ENCODE measurements at regions not wholly inside any gene's neighbourhood (a gene's known extent, or its start where the extent isn't known, plus 50 kb on each side); places are given as distances from the start of the nearest gene placed in this dataset.
"Not testable (repeated sequence)": the region's sequence is repeated elsewhere in the genome, so short reads cannot be mapped to it uniquely, and the experiment has no call there.

GRCh38 chr1:212516012-212516411 is 83.3 kb downstream of the NENF start:
- not testable (repeated sequence) for TF ChIP-seq CTCF (IDR thresholded peaks at IDR 0.05); ZFX (IDR thresholded peaks at IDR 0.05; ENCODE audit: borderline replicate concordance)
